Transverse colon (tissue), 4 donors: ENCODE measurements at regions not wholly inside any gene's neighbourhood (a gene's known extent, or its start where the extent isn't known, plus 50 kb on each side); places are given as distances from the start of the nearest gene placed in this dataset.

Experiments used
- EP300 ChIP-seq: sonication (generic); formaldehyde crosslinking; IDR thresholded peaks from one replicate; pipeline ENCODE4 v1.6.1; 2017; ENCODE audit warnings: antibody characterized with exemption, low read depth
- POLR2A ChIP-seq: fragments of 450-650 bp; IDR thresholded peaks from one replicate; pipeline ENCODE4 v1.6.1; 2016; ENCODE audit warnings: antibody characterized with exemption, mild to moderate bottlenecking, moderate library complexity
- POLR2AphosphoS5 ChIP-seq, 3 donors: sonication (generic); formaldehyde crosslinking; IDR thresholded peaks; one replicate each; pipeline ENCODE4 v1.6.1; 2016; ENCODE audit warnings: antibody characterized with exemption in 3 of 3
- TF ChIP-seq, protein P1 (sequence below), 5 experiments: fragments of 200-600 bp in 3 of 5; fragments of 450-650 bp in 2 of 5; sonication (generic) in 3 of 5; IDR thresholded peaks; 1 replicate in 2 of 5; 2 replicates in 3 of 5; pipeline ENCODE4 v1.5.1; 2016 to 2017; ENCODE audit warnings: antibody characterized with exemption in 5 of 5, inconsistent platforms in 3 of 5, mild to moderate bottlenecking in 2 of 5, moderate library complexity in 1 of 5

DNA sequence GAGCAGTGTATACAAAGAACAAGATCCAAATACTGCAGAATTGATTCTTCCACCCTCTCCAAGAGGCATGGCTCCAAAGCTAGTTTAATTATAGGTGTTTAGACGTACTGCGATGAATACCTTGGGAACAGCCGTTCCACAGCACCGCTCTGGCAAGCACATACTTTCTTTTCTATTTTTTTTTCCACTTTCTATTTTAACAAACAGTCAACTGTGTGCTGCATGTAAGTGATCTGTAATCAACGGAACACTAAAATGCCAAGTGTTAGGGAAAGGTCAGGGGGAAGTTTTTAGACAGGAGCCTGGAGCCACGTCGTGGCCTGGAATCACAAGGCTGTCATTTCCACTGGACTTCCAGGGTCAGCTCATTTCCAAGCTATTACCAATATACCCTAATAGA is 486.4 kb upstream of the DAB1 start:
- TF ChIP-seq EP300 (no peak), POLR2A (no peak), POLR2AphosphoS5 (IDR thresholded peaks at IDR 0.05) (no peak)
- TF ChIP-seq, protein P1, sequence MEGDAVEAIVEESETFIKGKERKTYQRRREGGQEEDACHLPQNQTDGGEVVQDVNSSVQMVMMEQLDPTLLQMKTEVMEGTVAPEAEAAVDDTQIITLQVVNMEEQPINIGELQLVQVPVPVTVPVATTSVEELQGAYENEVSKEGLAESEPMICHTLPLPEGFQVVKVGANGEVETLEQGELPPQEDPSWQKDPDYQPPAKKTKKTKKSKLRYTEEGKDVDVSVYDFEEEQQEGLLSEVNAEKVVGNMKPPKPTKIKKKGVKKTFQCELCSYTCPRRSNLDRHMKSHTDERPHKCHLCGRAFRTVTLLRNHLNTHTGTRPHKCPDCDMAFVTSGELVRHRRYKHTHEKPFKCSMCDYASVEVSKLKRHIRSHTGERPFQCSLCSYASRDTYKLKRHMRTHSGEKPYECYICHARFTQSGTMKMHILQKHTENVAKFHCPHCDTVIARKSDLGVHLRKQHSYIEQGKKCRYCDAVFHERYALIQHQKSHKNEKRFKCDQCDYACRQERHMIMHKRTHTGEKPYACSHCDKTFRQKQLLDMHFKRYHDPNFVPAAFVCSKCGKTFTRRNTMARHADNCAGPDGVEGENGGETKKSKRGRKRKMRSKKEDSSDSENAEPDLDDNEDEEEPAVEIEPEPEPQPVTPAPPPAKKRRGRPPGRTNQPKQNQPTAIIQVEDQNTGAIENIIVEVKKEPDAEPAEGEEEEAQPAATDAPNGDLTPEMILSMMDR (IDR thresholded peaks at IDR 0.05): no peak
